HepG2 (cell line): ENCODE measurements at regions not wholly inside any gene's neighbourhood (a gene's known extent, or its start where the extent isn't known, plus 50 kb on each side); places are given as distances from the start of the nearest gene placed in this dataset.

Experiments
- ATAC-seq: fragments of 200-7000 bp; cut with Tn5 transposase; 3 replicates; pipeline ENCODE4 v1.9.1; 2020; ENCODE audit warnings: mild to moderate bottlenecking, moderate library complexity
- BruUV-seq: library from RNA; stranded (reverse); fragments of 400-500 nt; replicated peaks from 2 replicates; lab custom pipeline; 2021; lab: Mats Ljungman, UMichigan
- CTCF ChIA-PET: fragments of 300-600 bp; formaldehyde crosslinking; extraction: SDS; loops from one replicate; lab custom pipeline; 2021; ENCODE audit warnings: low total read pairs, inconsistent platforms, low intra/inter-chr PET ratio; lab: Yijun Ruan, JAX
- POLR2A ChIA-PET: fragments of 350-600 bp; sonication (Branson Sonifier 250); formaldehyde crosslinking; loops from one replicate; lab custom pipeline; 2020; ENCODE audit warnings: antibody characterized with exemption, inconsistent platforms; lab: Yijun Ruan, JAX
- DNase-seq: peaks from one replicate; pipeline ENCODE4 v3.0.0-alpha.2; 2015; ENCODE audit warnings: low spot score
- FAIRE-seq: peaks from 3 replicates; lab custom pipeline; 2011; peaks lifted over from hg19 to GRCh38; lab: Jason Lieb, UNC
- H2AFZ ChIP-seq: one replicate; pipeline ENCODE4 v1.6.1; 2011; ENCODE audit warnings: low read length, inconsistent platforms
- H3K27ac ChIP-seq: fragments of 300-600 bp; 3 replicates; pipeline ENCODE4 v1.8.0; 2011; ENCODE audit warnings: mixed run types, mild to moderate bottlenecking, mixed read lengths, low read length, inconsistent platforms; ENCODE audit not compliant: insufficient read depth; ENCODE audit errors: extremely low read length
- H3K27me3 ChIP-seq, 2 experiments: fragments of 200-600 bp in 1 of 2; 2 replicates in 1 of 2; 3 replicates in 1 of 2; pipeline versions ENCODE4 v1.6.0 to v1.8.0; 2011; ENCODE audit warnings: low read length in 2 of 2, mild to moderate bottlenecking in 2 of 2, moderate library complexity in 2 of 2, inconsistent platforms in 1 of 2; ENCODE audit not compliant: insufficient read depth in 2 of 2, control insufficient read depth in 1 of 2
- H3K36me3 ChIP-seq, 2 experiments: fragments of 200-600 bp in 1 of 2; replicated peaks in 1 of 2; 2 replicates in 1 of 2; 3 replicates in 1 of 2; pipeline versions ENCODE4 v1.5.1 to v1.8.0; 2011; ENCODE audit warnings: low read length in 2 of 2, inconsistent platforms in 1 of 2; ENCODE audit not compliant: insufficient read depth in 2 of 2, control insufficient read depth in 1 of 2
- H3K4me1 ChIP-seq: 2 replicates; pipeline ENCODE4 v1.5.1; 2012; ENCODE audit warnings: low read length, inconsistent platforms; ENCODE audit not compliant: insufficient read depth
- H3K4me2 ChIP-seq: 2 replicates; pipeline ENCODE4 v1.6.0; 2011; ENCODE audit warnings: low read depth, low read length, inconsistent platforms
- H3K4me3 ChIP-seq, 3 experiments: fragments of 200-600 bp in 1 of 3; sonication (generic), shearing (Covaris generic) in 1 of 3; replicated peaks in 1 of 3; 2 replicates each; pipeline ENCODE4 v1.5.1; 2011 to 2016; ENCODE audit warnings: low read length in 3 of 3, inconsistent platforms in 2 of 3, low read depth in 2 of 3, mild to moderate bottlenecking in 2 of 3, control low read depth in 1 of 3, mixed read lengths in 1 of 3; ENCODE audit not compliant: insufficient read depth in 1 of 3
- H3K79me2 ChIP-seq: one replicate; pipeline ENCODE4 v1.6.1; 2011; ENCODE audit warnings: low read length, inconsistent platforms; ENCODE audit not compliant: insufficient read depth
- H3K9ac ChIP-seq: 2 replicates; pipeline ENCODE4 v1.6.0; 2011; ENCODE audit warnings: mild to moderate bottlenecking, low read depth, low read length, inconsistent platforms; ENCODE audit not compliant: insufficient read depth
- H3K9me3 ChIP-seq: 2 replicates; pipeline ENCODE4 v1.5.1; 2012; ENCODE audit warnings: mild to moderate bottlenecking, low read length
- H4K20me1 ChIP-seq: 2 replicates; pipeline ENCODE4 v1.6.0; 2011; ENCODE audit warnings: inconsistent platforms, mild to moderate bottlenecking, low read length, moderate library complexity; ENCODE audit not compliant: insufficient read depth
- ARNT ChIP-seq: fragments of 450-650 bp; IDR thresholded peaks from 2 replicates; pipeline ENCODE4 v1.6.1; 2017
- CENPT ChIP-seq: sonication (generic); formaldehyde crosslinking; IDR thresholded peaks from 2 replicates; pipeline ENCODE4 v1.8.0; 2022; ENCODE audit warnings: low read depth, mild to moderate bottlenecking, moderate library complexity, missing genetic modification reagents
- HMG20A ChIP-seq: IDR thresholded peaks from 2 replicates; pipeline ENCODE4 v1.6.1; 2016; ENCODE audit warnings: borderline replicate concordance
- MZF1 ChIP-seq: sonication (generic); formaldehyde crosslinking; IDR thresholded peaks from 2 replicates; pipeline ENCODE4 v1.8.1; 2023; ENCODE audit warnings: mild to moderate bottlenecking, missing genetic modification reagents, borderline replicate concordance
- PLRG1 ChIP-seq: fragments of 450-650 bp; conservative IDR thresholded peaks from 2 replicates; pipeline ENCODE4 v1.6.1; 2016
- PRMT3 ChIP-seq: sonication (generic); formaldehyde crosslinking; IDR thresholded peaks from 2 replicates; pipeline ENCODE4 v1.8.1; 2022; ENCODE audit warnings: low read depth, mild to moderate bottlenecking, moderate library complexity, missing genetic modification reagents, borderline replicate concordance
- TRIM24 ChIP-seq: sonication (generic); formaldehyde crosslinking; IDR thresholded peaks from 2 replicates; pipeline ENCODE4 v1.8.0; 2022; ENCODE audit warnings: mild to moderate bottlenecking, missing genetic modification reagents
- U2AF2 ChIP-seq: fragments of 200-400 bp; formaldehyde crosslinking; IDR thresholded peaks from 2 replicates; pipeline ENCODE4 v1.6.1; 2017; ENCODE audit warnings: low read depth, mild to moderate bottlenecking, low read length
- ZNF446 ChIP-seq: sonication (generic); formaldehyde crosslinking; IDR thresholded peaks from 2 replicates; pipeline ENCODE4 v1.5.0; 2020; ENCODE audit warnings: mild to moderate bottlenecking, missing genetic modification reagents
- WGBS: methylation state at CpG from one replicate; pipeline ENCODE4 v1.1.6; 2017; ENCODE audit warnings: low lambda C conversion rate; 5-methylcytosine and 5-hydroxymethylcytosine counted together
- in situ Hi-C: cut with HindIII; loops from 2 replicates; pipeline ENCODE4 v1.10.0; 2017; ENCODE audit warnings: low pct_unique_long_range_greater_than_20kb; ENCODE audit not compliant: extremely low pct_ligation_motif_present
- intact Hi-C: fragments of 100-400 bp; cut with micrococcal nuclease; formaldehyde crosslinking; loops from one replicate; pipeline ENCODE4 v1.10.0; 2022; ENCODE audit not compliant: unreplicated experiment
- TF ChIP-seq, protein P1 (sequence below): sonication (generic); formaldehyde crosslinking; IDR thresholded peaks from 2 replicates; pipeline ENCODE4 v1.8.1; 2023; ENCODE audit warnings: mild to moderate bottlenecking, missing genetic modification reagents, borderline replicate concordance
- TF ChIP-seq, protein P2 (sequence below): sonication (generic); formaldehyde crosslinking; IDR thresholded peaks from 2 replicates; pipeline ENCODE4 v1.4.0; 2020; ENCODE audit warnings: missing genetic modification reagents
- TF ChIP-seq, protein P3 (sequence below): sonication (generic); formaldehyde crosslinking; IDR thresholded peaks from 2 replicates; pipeline ENCODE4 v1.5.0; 2020; ENCODE audit warnings: missing genetic modification reagents

DNA sequence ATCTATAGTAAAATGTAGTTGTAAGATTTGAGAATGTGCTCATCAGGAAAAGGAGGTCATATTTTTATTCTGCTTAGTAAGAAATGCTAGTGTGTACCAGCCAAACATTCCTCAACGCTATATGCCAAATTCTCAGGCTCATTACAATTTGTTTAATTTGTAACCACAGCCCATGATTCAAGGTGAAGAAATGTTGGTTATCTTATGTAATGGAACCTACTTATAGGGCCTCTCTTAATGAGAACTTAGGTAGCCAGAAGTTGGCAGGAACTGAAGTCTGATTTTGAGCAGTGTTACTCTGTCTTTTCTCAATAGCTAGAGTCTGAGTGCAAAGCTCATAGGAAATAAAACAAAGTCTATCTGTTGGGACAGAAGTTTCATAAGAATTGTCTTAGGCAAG is 595.0 kb downstream of the GLUD2 start:
- Histone ChIP-seq H3K36me3 (no peaks in the 10 kb centered on the region), H2AFZ (no peak overlapping the region), H3K79me2 (no peaks in the 10 kb centered on the region), H3K9me3 (no peaks in the 10 kb centered on the region), H3K4me3 (no peak overlapping the region), H3K27me3 (no peaks in the 10 kb centered on the region), H4K20me1 (no peaks in the 10 kb centered on the region), H3K27ac (no peak overlapping the region), H3K9ac (no peak overlapping the region), H3K4me2 (no peak overlapping the region), H3K4me1 (no peaks in the 10 kb centered on the region)
- in situ Hi-C loops, result no loop called here
- ATAC-seq (no peak), FAIRE-seq (no peak), DNase-seq (no peak)
- WGBS, result 0% methylated on average over 1 of the region's 1 CpG
- ChIA-PET CTCF (no interaction called here), POLR2A (no interaction called here)
- intact Hi-C loops, result no loop called here
- TF ChIP-seq, protein P1, sequence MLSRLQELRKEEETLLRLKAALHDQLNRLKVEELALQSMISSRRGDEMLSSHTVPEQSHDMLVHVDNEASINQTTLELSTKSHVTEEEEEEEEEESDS (CRISPR knock-in tag), result no peak
- no peak for TF ChIP-seq TRIM24 (CRISPR knock-in tag)
- TF ChIP-seq U2AF2, result no peak
- TF ChIP-seq CENPT (CRISPR knock-in tag), result no peak
- TF ChIP-seq, protein P2, sequence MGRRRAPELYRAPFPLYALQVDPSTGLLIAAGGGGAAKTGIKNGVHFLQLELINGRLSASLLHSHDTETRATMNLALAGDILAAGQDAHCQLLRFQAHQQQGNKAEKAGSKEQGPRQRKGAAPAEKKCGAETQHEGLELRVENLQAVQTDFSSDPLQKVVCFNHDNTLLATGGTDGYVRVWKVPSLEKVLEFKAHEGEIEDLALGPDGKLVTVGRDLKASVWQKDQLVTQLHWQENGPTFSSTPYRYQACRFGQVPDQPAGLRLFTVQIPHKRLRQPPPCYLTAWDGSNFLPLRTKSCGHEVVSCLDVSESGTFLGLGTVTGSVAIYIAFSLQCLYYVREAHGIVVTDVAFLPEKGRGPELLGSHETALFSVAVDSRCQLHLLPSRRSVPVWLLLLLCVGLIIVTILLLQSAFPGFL, result no peak
- no peak for TF ChIP-seq ZNF446 (CRISPR knock-in tag)
- TF ChIP-seq, protein P3, sequence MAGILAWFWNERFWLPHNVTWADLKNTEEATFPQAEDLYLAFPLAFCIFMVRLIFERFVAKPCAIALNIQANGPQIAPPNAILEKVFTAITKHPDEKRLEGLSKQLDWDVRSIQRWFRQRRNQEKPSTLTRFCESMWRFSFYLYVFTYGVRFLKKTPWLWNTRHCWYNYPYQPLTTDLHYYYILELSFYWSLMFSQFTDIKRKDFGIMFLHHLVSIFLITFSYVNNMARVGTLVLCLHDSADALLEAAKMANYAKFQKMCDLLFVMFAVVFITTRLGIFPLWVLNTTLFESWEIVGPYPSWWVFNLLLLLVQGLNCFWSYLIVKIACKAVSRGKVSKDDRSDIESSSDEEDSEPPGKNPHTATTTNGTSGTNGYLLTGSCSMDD (CRISPR knock-in tag), result no peak
- no peak for TF ChIP-seq HMG20A (CRISPR knock-in tag)
- no peak for TF ChIP-seq PRMT3 (CRISPR knock-in tag)
- TF ChIP-seq ARNT, result no peak
- TF ChIP-seq MZF1, result no peak
- TF ChIP-seq PLRG1, result no peak
- BruUV-seq, result no TSS peak
